ENCODE measurements at regions not wholly inside any gene's neighbourhood (a gene's known extent, or its start where the extent isn't known, plus 50 kb on each side); places are given as distances from the start of the nearest gene placed in this dataset.
A peak's percentile ranks its signal among the peaks of the same experiment; 100 is the strongest.

DNA sequence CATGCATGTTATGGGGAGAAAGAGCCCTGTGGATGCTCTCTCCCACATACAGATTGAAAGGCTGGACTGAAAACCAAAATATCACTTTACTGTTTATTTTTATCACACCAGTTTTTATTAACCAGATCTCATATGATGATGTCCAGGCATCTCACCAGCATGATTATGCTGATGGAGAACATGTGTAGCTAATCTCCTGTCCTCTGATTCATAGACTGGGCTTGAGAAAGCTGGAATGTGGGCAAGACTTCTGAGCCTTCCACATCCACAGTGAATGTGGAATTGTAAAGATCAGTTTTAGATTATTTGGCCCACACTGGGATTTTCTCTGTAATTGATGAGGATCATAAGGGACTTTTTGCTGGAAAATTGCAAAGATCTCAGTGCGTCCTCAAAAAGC is 137.9 kb downstream of the ICOS start:
- peak; percentile 60 for DNase-seq (ENCODE audit: low read depth)

DNA sequence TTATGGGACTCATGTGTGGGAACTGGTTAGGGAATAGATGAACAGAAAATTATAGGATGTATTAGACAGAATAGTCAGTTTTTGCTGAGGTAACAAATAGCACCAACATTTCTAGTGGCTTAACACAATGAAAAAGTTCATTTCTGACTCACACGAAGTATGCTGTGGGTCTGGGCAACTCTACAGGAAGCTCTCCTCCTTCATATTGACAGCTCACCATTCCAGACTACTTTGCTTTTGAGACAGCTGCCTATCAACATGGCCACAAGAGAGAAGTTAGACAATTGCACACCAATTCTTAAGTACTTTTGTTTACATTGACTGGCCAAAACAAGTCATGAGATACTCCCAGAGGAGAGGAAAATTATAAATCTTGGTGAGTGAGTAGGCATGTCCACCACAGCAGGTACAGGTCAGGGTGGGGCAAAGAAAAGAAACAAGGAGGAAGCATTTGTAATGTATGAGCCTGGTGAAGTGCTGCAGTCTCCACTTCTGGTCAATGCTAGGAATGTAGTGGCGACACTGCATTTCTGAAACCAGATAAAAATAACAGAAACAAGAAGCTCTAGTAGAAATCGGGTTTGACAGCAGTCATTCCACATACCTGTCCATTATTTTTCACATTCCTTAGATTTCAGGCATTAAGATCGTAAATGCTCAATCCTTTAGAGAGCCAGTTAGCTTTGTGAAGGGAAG is 141.6 kb downstream of the ICOS start:
- DNase-seq (ENCODE audit: low read depth): no peak

More for the DNA sequence above, 137.9 kb downstream of the ICOS start:
- TF ChIP-seq, protein P1, sequence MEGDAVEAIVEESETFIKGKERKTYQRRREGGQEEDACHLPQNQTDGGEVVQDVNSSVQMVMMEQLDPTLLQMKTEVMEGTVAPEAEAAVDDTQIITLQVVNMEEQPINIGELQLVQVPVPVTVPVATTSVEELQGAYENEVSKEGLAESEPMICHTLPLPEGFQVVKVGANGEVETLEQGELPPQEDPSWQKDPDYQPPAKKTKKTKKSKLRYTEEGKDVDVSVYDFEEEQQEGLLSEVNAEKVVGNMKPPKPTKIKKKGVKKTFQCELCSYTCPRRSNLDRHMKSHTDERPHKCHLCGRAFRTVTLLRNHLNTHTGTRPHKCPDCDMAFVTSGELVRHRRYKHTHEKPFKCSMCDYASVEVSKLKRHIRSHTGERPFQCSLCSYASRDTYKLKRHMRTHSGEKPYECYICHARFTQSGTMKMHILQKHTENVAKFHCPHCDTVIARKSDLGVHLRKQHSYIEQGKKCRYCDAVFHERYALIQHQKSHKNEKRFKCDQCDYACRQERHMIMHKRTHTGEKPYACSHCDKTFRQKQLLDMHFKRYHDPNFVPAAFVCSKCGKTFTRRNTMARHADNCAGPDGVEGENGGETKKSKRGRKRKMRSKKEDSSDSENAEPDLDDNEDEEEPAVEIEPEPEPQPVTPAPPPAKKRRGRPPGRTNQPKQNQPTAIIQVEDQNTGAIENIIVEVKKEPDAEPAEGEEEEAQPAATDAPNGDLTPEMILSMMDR (conservative IDR thresholded peaks at IDR 0.05; ENCODE audit: low read length): no peak
- H3K4me3 ChIP-seq (ENCODE audit: low read length): no peak overlapping the region

DNA sequence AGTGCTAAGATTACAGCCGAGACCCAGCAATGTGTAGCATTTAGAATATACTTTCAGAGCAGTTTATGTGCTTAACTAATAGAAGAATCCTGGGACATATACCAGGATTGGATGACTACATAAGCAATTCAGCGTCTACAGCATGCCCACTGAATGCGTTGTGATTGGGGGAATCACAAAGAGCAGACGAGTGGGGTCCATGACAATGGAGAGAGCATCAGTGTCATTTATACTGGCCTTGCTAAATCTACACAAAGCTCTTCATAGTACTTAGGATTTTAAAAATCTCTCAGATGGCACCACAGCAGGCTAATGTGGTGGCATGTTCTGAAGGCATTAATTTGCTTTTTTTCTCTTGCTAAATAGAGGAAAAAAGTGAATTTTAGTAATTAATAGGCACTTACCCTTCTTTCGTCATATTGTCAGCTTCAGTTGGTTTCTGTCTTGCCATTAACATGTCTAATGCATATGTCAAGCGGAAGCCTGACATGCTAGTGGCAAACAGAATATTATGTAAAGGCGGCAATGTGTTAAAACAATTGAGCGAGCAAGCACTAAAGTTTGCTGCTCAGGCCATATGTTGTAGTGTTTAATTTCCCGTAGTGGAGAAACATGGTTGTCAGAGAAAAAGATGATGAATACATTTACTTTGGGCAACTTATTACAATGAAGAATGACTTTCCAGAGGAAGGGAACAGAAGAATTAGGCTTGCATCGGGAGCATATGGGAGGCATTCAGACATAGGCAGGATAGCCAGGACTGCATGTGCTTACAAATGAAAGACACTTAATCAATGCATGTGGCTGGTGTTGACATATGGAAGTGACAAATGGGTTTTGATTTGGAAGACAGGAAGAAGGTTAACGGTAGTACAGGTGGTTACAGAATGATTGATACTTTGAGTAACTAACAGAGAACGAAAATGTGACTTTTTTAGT is 145.2 kb downstream of the ICOS start:
- no peak overlapping the region for H3K4me3 ChIP-seq (ENCODE audit: low read length)
- TF ChIP-seq, protein P1 (conservative IDR thresholded peaks at IDR 0.05; ENCODE audit: low read length): no peak
- DNase-seq (ENCODE audit: low read depth): no peak

More for the DNA sequence above, 141.6 kb downstream of the ICOS start:
- TF ChIP-seq, protein P1 (conservative IDR thresholded peaks at IDR 0.05; ENCODE audit: low read length): no peak
- H3K4me3 ChIP-seq (ENCODE audit: low read length): no peak overlapping the region

DNA sequence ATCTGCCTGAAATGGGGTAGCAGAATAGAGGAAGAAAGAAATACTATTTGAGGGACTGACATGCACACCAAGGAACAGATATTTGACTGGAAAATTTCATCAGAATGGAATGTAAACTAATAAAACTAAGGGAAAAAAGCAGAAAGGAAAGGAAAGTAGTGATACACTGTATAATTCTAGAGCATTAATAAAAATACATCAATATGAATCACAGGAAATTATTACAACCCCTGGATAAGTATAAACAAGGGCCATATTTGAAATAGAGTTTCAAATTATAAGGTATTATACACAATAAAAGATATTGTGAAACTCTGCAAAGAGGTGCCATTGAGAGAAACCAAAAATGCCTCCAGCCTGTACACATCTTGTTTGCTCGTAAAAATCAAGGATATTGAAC is 149.6 kb downstream of the ICOS start:
- TF ChIP-seq, protein P1 (conservative IDR thresholded peaks at IDR 0.05; ENCODE audit: low read length): no peak
- H3K4me3 ChIP-seq (ENCODE audit: low read length): no peak overlapping the region
- DNase-seq (ENCODE audit: low read depth): no peak

DNA sequence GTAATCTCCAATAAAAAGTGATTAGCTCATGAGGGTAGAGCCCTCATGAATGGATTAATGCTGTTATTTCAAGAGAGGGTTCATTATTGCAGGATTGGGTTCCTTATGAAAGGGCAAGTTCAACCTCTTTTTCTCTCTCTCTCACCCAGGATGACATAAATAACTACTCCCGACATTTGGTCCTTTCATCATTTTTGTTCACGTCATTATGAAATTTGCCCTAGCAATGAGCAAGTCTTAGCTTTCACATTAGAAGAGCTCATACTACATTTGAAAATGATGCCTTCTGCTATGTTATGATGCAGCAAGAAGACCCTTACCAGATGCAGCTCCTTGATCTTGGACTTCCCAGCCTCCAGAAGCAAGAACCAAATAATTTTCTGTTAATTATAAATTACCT is 152.5 kb downstream of the ICOS start:
- no peak for DNase-seq (ENCODE audit: low read depth)
- no peak overlapping the region for H3K4me3 ChIP-seq (ENCODE audit: low read length)
- TF ChIP-seq, protein P1 (conservative IDR thresholded peaks at IDR 0.05; ENCODE audit: low read length): no peak

DNA sequence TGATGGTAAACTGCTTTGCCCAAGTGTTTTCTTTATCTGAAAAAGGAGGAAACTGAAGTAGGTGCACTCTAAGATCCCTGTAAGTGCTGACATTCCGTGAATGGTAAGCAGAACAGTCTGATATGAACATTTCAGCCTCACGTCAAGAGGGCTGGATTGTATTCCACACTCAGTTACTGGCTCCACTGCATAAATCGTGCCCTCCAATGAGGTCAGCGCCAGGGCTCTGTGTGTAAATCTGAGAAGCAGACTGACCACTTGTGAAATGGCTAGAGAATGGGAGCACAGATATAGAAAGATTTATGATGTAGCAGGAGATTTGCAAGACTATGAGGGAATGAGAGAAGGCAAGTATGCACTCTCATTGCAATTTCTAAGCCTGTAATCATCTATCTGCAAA is 153.0 kb downstream of the ICOS start:
- H3K4me3 ChIP-seq (ENCODE audit: low read length): no peak overlapping the region
- no peak for DNase-seq (ENCODE audit: low read depth)
- TF ChIP-seq, protein P1 (conservative IDR thresholded peaks at IDR 0.05; ENCODE audit: low read length): no peak

Data from AG10803 (cell line).